Activated CD8-positive, alpha-beta T cell treated with anti-CD3 and anti-CD28 coated beads for 36 hours (primary cell): ENCODE measurements at regions not wholly inside any gene's neighbourhood (a gene's known extent, or its start where the extent isn't known, plus 50 kb on each side); places are given as distances from the start of the nearest gene placed in this dataset.

Experiments used
- ATAC-seq: fragments of 200-7000 bp; cut with Tn5 transposase; one replicate; pipeline ENCODE4 v1.10.0; 2021; ENCODE audit warnings: mild to moderate bottlenecking, moderate library complexity
- CTCF ChIA-PET: fragments of 350-600 bp; sonication (Branson Sonifier 250); formaldehyde crosslinking; loops from one replicate; lab custom pipeline; 2021; ENCODE audit warnings: antibody characterized with exemption; lab: Charles Lee
- POLR2A ChIA-PET: fragments of 350-600 bp; sonication (Branson Sonifier 250); formaldehyde crosslinking; loops from one replicate; lab custom pipeline; 2021; ENCODE audit warnings: antibody characterized with exemption; lab: Charles Lee
- DNase-seq: peaks from one replicate; pipeline ENCODE4 v3.0.0-alpha.2; 2020
- H3K27ac Mint-ChIP-seq: one replicate; pipeline ENCODE4 v1.8.0; 2021; ENCODE audit warnings: mild to moderate bottlenecking, mixed read lengths
- H3K27me3 Mint-ChIP-seq: one replicate; pipeline ENCODE4 v1.8.0; 2021; ENCODE audit warnings: mixed read lengths
- H3K36me3 Mint-ChIP-seq: one replicate; pipeline ENCODE4 v1.8.0; 2021; ENCODE audit warnings: low read depth, mixed read lengths
- H3K4me1 Mint-ChIP-seq: one replicate; pipeline ENCODE4 v1.8.0; 2021; ENCODE audit warnings: low read depth, mixed read lengths
- H3K4me3 Mint-ChIP-seq: one replicate; pipeline ENCODE4 v1.8.0; 2021; ENCODE audit warnings: mild to moderate bottlenecking, moderate library complexity, mixed read lengths
- H3K9me3 Mint-ChIP-seq: one replicate; pipeline ENCODE4 v1.8.0; 2021; ENCODE audit warnings: mixed read lengths
- intact Hi-C: fragments of 100-400 bp; cut with micrococcal nuclease; formaldehyde crosslinking; loops from one replicate; pipeline ENCODE4 v1.10.0; 2022
- TF ChIP-seq, protein P1 (sequence below): fragments of 200-600 bp; IDR thresholded peaks from one replicate; pipeline ENCODE4 v1.8.0; 2022; ENCODE audit warnings: antibody characterized with exemption, mild to moderate bottlenecking

DNA sequence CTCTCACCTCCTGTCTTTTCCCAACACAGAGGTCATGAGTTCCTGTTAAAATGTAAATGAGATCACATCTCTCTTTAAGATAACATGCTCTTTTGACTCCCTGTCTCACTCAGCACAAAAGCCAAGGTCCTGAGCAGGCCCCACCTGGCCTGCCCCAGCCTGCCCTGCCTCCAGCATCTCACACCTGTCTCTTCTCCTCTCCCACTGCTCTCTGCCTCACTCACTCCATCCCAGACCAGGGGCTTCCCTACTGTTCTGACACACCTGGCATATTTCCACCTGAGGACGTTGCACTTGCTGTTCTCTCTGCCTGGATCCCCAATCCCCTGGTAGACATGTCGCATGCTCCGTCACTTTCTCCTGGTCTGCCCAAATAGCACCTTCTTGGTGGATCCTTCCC, 285.0 kb upstream of the ZMIZ1 start:
- POLR2A ChIA-PET: no interaction called here
- intact Hi-C loops: no loop called here
- no peak overlapping the region for H3K4me3 Mint-ChIP-seq

DNA sequence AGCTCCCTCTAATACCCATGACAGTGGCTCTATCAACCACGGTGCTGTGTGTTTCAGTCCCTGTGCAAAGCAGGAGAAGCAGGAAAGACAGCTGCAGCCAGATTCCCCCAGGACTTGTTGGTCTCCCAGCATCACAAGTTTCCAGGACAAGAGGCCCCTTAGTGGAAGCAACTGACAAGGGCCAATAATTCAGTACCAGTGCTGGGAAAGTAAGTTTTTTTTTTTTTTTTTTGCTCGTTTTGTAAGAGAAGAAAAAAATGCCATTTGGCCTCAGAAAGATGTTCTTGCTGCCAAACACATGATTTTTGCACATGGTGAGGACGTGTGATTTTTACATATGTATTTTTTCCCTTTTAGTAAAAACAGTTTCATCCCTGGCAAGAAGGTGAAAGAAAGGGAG, 284.2 kb upstream of the ZMIZ1 start:
- ATAC-seq (no peak), DNase-seq (no peak)
- H3K4me3 Mint-ChIP-seq: no peak overlapping the region
- no peaks in the 10 kb centered on the region for H3K4me1 Mint-ChIP-seq
- TF ChIP-seq, protein P1, sequence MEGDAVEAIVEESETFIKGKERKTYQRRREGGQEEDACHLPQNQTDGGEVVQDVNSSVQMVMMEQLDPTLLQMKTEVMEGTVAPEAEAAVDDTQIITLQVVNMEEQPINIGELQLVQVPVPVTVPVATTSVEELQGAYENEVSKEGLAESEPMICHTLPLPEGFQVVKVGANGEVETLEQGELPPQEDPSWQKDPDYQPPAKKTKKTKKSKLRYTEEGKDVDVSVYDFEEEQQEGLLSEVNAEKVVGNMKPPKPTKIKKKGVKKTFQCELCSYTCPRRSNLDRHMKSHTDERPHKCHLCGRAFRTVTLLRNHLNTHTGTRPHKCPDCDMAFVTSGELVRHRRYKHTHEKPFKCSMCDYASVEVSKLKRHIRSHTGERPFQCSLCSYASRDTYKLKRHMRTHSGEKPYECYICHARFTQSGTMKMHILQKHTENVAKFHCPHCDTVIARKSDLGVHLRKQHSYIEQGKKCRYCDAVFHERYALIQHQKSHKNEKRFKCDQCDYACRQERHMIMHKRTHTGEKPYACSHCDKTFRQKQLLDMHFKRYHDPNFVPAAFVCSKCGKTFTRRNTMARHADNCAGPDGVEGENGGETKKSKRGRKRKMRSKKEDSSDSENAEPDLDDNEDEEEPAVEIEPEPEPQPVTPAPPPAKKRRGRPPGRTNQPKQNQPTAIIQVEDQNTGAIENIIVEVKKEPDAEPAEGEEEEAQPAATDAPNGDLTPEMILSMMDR: no peak
- ChIA-PET CTCF (interaction anchor here (2.1 kb wide), 1 partner anchor 411 kb away, joined by 5 read pairs; no protein-coding TSS in a partner anchor), POLR2A (no interaction called here)
- no peaks in the 10 kb centered on the region for H3K9me3 Mint-ChIP-seq
- H3K27ac Mint-ChIP-seq: no peak overlapping the region
- intact Hi-C loops: no loop called here
- H3K36me3 Mint-ChIP-seq: no peaks in the 10 kb centered on the region
- peaks cover 1% of the 10 kb centered on the region for H3K27me3 Mint-ChIP-seq

More for the DNA sequence above, 285.0 kb upstream of the ZMIZ1 start:
- TF ChIP-seq, protein P1: no peak
- no peaks in the 10 kb centered on the region for H3K4me1 Mint-ChIP-seq
- ATAC-seq (no peak), DNase-seq (no peak)
- H3K27me3 Mint-ChIP-seq: peaks cover 1% of the 10 kb centered on the region
- no peaks in the 10 kb centered on the region for H3K9me3 Mint-ChIP-seq
- no peak overlapping the region for H3K27ac Mint-ChIP-seq
- CTCF ChIA-PET: no interaction called here
- no peaks in the 10 kb centered on the region for H3K36me3 Mint-ChIP-seq

- TF ChIP-seq, protein P1: no peak
- CTCF ChIA-PET: interaction anchor here (1.0 to 2.1 kb wide), 2 partner anchors 411 to 418 kb away, joined by 3 to 5 read pairs; no protein-coding TSS in a partner anchor
- H3K4me3 Mint-ChIP-seq: no peak overlapping the region
Measured at GRCh38 chr10:78785066-78785465, 283.7 kb upstream of the ZMIZ1 start.

GRCh38 chr10:78785991-78786390, 282.8 kb upstream of the ZMIZ1 start:
- ChIA-PET POLR2A (no interaction called here), CTCF (interaction anchor here (1.0 to 2.1 kb wide), 4 partner anchors 10 to 417 kb away, joined by 3 to 5 read pairs (median 3); no protein-coding TSS in a partner anchor)
- H3K36me3 Mint-ChIP-seq: no peaks in the 10 kb centered on the region

More at GRCh38 chr10:78785066-78785465, 283.7 kb upstream of the ZMIZ1 start:
- ATAC-seq (no peak), DNase-seq (no peak)
- Mint-ChIP-seq H3K27me3 (peaks cover 2% of the 10 kb centered on the region), H3K36me3 (no peaks in the 10 kb centered on the region), H3K4me1 (no peaks in the 10 kb centered on the region), H3K27ac (no peak overlapping the region), H3K9me3 (no peaks in the 10 kb centered on the region)
- POLR2A ChIA-PET: no interaction called here
- intact Hi-C loops: no loop called here

GRCh38 chr10:78787125-78787524, 281.6 kb upstream of the ZMIZ1 start:
- ChIA-PET POLR2A (no interaction called here), CTCF (no interaction called here)
- intact Hi-C loops: no loop called here
- Mint-ChIP-seq H3K9me3 (no peaks in the 10 kb centered on the region), H3K27me3 (peaks cover 5% of the 10 kb centered on the region), H3K4me1 (no peaks in the 10 kb centered on the region), H3K27ac (no peak overlapping the region), H3K4me3 (no peak overlapping the region), H3K36me3 (no peaks in the 10 kb centered on the region)
- TF ChIP-seq, protein P1: no peak
- ATAC-seq: no peak
- DNase-seq: no peak

More at GRCh38 chr10:78785991-78786390, 282.8 kb upstream of the ZMIZ1 start:
- DNase-seq (no peak), ATAC-seq (no peak)
- no peaks in the 10 kb centered on the region for H3K9me3 Mint-ChIP-seq
- intact Hi-C loops: no loop called here
- no peak overlapping the region for H3K27ac Mint-ChIP-seq
- H3K27me3 Mint-ChIP-seq: peaks cover 3% of the 10 kb centered on the region
- H3K4me3 Mint-ChIP-seq: no peak overlapping the region
- TF ChIP-seq, protein P1: no peak
- H3K4me1 Mint-ChIP-seq: no peaks in the 10 kb centered on the region
